Sciatic nerve (tissue), 2 donors: ENCODE measurements at regions not wholly inside any gene's neighbourhood (a gene's known extent, or its start where the extent isn't known, plus 50 kb on each side); places are given as distances from the start of the nearest gene placed in this dataset.
A peak's percentile ranks its signal among the peaks of the same experiment; 100 is the strongest.
"Not testable (repeated sequence)": the region's sequence is repeated elsewhere in the genome, so short reads cannot be mapped to it uniquely, and the experiment has no call there.

Experiments
- ATAC-seq: fragments of 200-7000 bp; cut with Tn5 transposase; one replicate; pipeline ENCODE4 v1.9.1; 2020; ENCODE audit warnings: mild to moderate bottlenecking, moderate library complexity
- DNase-seq: peaks from one replicate; pipeline ENCODE4 v3.0.0-alpha.2; 2020; ENCODE audit warnings: low spot score
- intact Hi-C: fragments of 100-400 bp; cut with DNase I; formaldehyde crosslinking; loops from one replicate; pipeline ENCODE4 v1.14.2; 2022
- donor health status: DM: no; HTN: no; CAD: no.
- donor health status: DM: no; HTN: no; CAD: no.

DNA sequence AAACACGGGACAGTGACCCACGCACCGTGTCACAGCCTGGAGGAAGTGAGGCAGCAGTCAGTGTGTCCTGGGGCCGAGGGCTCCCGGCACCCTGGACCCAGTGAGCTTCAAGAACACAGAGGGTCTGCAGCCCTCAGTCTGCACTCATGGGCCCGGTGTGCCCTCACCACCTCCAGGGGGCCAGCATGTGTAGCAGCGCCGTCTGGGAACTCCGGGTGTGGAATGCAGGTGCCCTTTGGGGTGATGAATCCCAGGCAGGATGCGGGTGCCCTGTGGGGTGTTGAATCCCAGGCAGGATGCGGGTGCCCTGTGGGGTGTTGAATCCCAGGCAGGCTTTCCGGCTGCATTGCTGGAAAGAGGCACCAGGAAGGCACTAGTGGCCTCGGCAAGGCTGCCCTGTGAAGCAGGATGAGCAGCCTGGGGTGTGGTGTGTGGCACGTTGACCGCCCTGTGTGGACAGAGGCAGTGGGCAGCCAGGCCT is 1399.9 kb downstream of the BRD1 start:
- DNase-seq (no peak), ATAC-seq (no peak)

DNA sequence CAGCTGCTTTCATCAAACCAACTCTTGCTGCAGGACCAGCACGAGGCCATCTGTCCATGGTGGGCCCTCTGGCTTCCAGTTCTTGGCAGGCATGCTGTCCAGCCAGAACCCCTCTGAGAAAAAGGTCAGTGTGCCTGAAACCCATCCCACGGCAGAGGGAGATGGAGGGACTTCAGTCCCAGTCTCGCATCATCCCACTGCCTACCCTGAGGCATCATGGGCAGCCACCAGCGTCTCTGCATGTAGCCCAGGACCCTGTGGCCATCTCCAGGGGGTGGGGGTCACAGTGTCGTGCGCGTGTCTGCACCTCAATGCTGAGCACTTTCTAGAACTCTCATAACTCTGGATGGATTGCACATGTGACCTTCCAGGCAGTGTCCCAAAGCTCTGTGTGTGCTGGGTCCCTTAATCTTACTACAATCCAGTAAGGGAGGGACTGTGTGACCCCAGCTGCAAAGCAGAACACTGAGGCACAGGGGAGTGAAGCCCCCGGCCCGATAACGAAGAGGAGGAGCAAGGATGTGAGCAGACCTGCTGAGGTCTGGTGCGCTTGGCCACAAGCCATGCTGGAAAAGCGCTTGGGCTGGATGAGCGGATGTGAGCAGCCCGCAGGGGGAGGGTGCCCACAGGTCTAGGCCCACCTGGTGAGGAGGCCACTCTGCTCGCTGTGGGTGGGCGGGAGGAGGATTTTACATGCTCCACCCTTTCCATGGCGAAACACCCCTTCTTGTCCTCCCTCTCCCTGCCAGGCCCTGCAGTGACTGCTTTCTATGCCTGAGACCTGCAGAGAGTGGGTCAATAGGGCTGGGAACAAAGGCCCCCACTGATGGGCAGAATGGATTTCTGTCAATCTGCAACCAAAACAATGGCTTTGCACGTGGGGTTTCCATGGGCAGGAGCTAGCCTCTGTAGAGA is 1401.0 kb downstream of the BRD1 start:
- ATAC-seq = no peak
- intact Hi-C loops = loop anchor here (10.0 kb wide), 1 partner anchor 1622 kb away; no protein-coding TSS in a partner anchor
- DNase-seq = no peak

More for the DNA sequence above, 1399.9 kb downstream of the BRD1 start:
- intact Hi-C loops = loop anchor here (10.0 kb wide), 1 partner anchor 1623 kb away; no protein-coding TSS in a partner anchor

DNA sequence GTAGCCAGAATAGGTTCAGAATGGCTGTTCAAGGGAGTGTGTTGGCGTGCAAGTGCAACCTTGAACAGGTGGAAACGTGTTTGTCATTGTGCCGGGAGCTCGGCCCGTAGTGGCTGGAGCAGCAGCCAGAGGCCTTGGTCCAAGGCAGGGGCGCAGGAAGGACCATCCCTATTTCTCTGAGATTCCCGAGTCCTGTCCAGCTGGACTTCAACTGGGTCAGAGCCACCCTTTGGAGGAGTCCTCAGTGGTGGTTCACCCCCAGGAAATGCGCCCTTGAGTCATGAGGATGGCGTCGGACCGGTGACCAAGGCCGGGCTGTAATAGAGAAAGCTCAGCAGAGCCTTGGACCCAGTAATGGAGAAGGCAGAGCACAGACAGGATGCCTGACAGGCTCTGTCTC is 1402.0 kb downstream of the BRD1 start:
- ATAC-seq (no peak), DNase-seq (no peak)
- intact Hi-C loops = loop anchor here (10.0 kb wide), 1 partner anchor 1621 kb away; no protein-coding TSS in a partner anchor

DNA sequence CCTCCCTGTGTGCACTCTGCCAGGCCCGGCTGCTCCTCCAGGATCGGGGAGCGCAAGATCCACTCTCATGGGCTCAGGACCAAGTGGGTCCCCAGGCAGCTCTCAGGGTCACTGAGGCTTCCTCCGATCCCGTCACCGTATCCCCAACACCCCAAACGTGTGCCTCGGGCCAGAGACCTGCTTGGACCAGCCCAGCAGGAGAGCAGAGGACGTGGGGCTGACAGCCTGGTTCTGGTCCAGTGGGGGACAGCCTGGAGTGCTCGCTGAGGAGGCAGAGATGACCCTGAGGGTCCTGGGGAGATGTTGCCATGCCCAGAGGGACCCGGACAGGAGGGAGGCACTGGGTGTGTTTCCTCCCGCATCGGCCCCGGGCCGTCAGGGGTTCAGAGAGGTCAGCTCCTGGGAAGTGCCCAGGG is 1402.6 kb downstream of the BRD1 start:
- ATAC-seq (no peak), DNase-seq (no peak)
- intact Hi-C loops = loop anchor here (10.0 kb wide), 1 partner anchor 1620 kb away; no protein-coding TSS in a partner anchor

DNA sequence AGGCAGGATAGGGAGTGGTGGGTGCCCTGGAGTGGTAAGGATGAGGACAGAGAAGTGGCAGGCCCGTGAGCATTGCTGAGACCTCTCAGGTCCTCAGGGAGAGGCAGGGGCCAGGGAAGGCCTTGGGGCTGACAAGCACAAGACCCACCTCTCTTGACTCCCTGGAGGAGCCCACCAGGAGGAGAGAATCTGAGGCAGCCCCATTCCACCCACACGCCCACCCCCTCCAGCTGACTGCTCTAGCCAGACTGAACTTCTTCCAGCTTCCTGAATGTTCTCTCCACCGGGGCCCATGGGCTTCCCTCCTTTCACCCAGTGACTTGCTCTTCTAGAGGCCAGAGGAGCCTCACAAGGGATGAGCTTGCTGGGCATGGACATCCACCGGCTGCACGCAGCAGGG is 1403.0 kb downstream of the BRD1 start:
- DNase-seq = no peak
- ATAC-seq = peak; percentile 17
- intact Hi-C loops = loop anchor here (10.0 kb wide), 1 partner anchor 1620 kb away; no protein-coding TSS in a partner anchor

DNA sequence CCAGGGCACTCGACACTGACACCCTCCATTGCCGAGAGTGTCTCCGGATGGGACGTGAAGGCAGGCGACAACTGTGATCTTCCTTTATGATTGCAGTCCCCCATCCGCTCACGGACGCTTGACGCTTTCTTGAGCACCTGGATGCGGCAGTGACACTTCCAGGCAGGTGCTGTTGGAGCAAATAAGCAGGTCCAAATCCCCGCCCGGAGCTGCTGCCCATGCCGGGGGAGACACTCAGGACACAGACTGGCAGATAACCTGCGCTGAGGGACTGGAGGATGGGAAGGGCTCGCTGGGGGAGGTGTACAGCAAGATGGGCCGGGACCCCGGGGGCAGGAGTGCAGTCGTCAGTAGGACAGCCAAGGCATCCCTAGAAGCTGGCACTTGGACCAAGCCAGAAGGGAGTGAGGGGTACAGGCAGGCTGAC is 1403.5 kb downstream of the BRD1 start:
- intact Hi-C loops = loop anchor here (10.0 kb wide), 1 partner anchor 1619 kb away; no protein-coding TSS in a partner anchor
- DNase-seq (no peak), ATAC-seq (no peak)

DNA sequence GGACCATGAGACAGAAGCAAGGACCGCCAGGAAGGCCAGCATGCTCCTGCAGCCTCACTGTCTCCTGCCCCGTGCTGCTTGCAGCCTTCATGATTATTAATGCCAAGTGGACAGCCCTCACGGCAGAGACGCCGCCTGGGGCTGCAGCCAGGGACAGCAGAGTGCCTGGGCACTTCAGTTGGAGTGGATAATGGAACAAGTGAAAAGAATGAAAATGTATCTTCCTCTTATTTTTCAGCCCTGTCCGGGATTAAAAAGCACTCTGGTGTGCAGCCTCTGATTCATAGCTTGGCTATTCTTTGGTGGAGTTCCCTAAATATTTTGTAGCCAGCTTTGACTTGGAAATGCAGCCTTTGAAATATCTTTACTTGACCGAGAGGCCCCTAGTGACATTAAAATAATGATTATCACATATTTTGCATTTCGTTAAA is 1404.2 kb downstream of the BRD1 start:
- no peak for DNase-seq
- ATAC-seq = no peak
- intact Hi-C loops = loop anchor here (10.0 kb wide), 1 partner anchor 1619 kb away; no protein-coding TSS in a partner anchor

DNA sequence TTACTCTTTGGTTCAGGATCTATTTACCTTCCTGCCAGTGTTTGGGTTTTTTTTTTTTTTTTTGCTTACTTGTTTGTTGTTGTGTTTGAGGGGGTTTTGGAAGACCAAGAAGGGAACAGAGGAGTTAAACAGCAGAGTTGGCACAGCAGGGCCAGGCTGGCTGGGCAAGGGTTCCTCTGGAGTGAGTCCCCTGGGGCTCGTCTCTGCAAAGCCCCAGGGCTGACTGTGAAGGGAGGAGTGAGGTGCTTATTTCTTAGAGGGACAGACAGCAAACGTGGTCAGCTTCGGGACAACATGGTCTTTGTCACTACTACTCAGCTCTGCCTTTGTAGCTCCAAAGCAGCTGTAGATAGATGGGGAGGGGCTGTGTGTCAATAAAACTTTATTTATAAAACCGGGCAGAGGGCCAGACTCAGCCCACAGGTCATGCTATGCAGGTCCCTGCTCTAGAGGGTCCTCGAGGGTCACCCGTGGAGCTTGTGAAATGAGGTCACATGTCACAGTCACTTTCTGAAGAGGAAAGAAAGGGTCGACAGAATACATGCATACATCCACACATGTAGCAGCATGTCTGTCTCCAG is 1404.7 kb downstream of the BRD1 start:
- intact Hi-C loops = loop anchor here (10.0 kb wide), 1 partner anchor 1618 kb away; no protein-coding TSS in a partner anchor
- ATAC-seq (no peak), DNase-seq (no peak)

DNA sequence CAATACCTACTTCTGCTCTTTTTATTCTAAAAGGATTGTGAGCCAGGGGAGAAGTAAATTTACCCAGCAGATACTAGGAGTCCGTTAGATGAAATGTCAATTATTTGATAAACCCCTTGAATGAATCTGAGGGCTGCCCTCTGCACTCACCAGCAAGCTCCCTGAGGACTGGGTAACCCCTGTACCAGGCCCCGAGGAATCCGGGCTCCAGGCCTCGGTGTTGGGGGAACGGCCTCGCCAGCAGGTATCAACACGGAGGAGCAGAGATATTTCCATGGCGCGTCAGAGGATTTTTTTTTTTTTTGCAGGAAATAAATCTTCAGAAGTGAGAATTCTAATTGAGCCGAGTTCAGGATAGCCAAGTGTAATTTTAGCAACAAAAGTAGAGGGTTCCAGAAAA is 1408.8 kb downstream of the BRD1 start:
- ATAC-seq = no peak
- DNase-seq = no peak
- intact Hi-C loops = no loop called here

DNA sequence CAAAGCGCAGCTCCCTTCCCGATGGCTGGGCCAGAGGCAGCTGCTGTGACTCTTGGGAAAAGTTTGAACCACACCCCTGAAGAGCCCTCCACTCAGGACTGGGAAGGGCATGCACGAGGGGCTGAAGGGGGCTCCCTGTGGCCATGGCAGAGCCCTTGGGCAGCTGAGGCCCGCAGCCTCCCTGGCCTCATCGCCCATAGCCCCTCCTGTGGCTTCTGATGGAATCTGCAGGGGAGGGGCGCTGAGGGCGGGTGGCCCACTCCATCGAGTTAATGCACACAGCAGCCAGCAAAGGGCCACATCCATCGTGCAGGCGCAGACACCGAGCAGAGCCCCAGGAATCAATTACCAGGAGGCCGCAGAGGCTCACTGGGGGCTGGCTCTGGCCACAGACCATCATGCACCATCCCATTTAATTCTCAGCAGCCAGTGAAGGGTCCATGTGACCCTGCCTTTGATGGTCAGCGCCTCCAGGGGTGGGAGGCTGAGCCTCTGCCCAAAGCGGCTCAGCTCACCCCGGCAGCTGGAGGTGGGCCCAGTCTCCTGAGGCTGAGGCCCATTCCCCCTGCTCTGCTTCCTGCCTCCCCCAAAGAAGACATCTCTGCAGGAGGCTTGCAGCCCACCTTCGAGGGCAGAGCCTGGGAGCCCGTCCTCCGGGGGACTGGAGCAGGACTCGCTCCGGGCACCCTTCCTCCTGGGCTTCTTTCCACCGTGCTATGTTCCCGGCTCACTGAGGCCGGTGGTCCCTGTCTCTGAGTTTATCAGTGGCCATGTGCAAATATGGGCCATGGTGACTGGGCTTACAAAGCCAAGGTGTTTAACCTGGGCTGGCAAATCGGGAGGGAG is 1410.2 kb downstream of the BRD1 start:
- DNase-seq (peak; percentile 34), ATAC-seq (no peak)
- intact Hi-C loops = no loop called here

DNA sequence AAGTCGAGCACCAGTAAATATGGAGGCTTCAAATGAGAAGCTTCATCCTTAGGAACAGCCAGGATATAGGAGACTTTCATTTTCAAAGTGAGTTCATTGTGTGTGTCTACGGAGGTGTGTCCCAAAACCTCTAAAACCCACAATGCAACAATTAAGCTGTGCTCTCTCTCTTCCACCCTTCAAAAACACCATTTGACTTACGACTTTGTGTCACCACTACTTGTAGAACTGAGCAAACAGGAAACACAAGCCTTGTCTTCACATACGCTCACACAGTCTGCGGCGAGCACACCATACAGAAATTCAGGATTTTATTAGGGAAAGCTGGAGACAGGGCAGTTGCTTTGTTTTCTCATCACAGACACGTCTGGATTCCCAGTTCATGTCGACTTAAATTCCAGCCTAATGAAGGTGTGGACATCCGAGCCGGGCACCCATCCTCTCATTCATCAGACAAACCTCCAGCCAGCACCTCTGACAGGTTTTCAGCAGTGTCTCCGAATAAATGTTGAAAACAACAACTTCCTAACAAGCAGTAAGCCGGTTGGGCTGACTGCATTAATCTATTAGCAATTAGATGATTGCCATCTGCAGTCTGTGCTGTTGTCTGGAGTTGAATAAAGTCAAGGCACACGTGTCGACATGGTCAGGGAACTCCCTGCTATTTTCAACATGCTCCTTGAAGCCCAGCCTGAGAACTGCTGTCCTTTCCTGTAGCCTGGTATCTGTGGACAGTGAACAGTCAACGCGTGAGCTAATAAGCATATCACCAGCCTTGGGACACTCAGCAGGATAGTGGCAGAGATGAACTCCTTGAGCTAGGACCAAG is 1411.1 kb downstream of the BRD1 start:
- ATAC-seq (no peak), DNase-seq (no peak)
- intact Hi-C loops = no loop called here

DNA sequence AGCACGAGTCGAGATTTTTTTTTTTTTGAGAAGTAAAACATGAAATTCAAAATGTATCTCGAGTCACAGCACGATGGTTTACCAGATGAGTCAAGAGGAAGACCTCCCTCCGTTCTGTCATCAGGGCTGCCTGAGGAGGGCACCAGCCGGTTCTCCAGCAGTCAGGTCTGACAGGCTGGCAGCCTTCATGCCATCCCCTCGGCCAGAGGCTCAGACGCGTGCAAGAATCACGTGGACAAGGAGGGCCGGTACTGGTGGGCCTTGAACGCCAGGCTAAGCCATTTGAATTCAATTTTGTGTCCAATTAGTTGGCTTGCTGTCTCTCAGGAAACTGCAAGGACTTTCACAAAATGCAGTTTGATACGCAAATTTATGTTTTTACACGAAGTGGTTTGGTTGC is 1412.2 kb downstream of the BRD1 start:
- ATAC-seq (no peak), DNase-seq (no peak)
- intact Hi-C loops = no loop called here

DNA sequence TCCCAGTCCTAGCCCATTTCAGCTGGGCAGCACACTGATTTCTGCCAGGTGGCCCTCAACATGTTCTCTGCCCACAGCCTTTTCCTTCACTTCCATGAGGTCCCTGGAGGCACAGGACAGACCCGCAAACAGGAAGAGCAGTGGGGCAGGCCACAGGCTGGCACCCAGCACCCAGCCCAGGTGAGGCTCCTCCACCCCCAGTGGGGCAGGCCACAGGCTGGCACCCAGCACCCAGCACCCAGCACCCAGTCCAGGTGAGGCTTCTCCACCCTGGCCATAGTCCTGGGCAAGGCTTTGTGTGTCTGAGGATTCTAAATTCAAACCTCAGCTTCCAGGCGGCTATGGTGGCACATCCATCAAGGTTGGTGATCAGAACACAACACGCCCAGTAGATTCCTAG is 1413.0 kb downstream of the BRD1 start:
- no peak for DNase-seq
- no peak for ATAC-seq
- intact Hi-C loops = no loop called here

DNA sequence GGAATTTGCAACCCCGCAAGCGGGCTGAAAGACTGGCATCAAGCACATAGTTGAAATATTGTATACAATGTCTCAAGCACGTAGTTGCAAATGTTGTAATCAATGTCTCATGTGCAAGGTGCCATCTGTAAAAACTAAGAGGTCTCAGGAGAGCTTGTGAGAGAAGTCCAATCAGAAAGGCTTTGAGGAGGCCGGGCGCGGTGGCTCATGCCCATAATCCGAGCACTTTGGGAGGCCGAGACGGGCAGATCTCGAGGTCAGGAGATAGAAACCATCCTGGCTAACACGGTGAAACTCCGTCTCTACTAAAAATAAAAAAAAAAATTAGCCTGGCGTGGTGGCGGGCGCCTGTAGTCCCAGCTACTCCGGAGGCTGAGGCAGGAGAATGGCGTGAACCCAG is 1414.7 kb downstream of the BRD1 start:
- ATAC-seq, intact Hi-C loops: not testable (repeated sequence)

DNA sequence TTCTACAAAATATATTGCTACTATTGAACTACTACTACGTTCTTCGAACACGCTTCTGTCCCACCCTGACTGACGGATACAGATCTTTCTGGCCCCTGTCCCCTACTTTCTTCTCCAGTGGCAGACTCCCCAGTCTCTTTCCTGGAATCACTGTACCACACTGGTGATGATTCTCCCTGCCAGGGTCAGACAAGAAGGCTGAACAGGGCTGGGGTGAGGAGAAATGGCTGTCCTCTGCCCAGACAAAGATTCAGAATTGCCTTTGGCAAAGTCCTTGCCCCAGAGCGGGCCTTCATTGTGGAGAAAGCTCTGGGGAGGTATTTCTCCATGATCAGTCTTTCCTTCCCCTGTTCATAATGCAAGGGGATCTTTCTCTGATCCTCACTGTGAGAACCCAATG is 1417.1 kb downstream of the BRD1 start:
- intact Hi-C loops = no loop called here
- no peak for ATAC-seq
- no peak for DNase-seq

More for the DNA sequence above, 1414.7 kb downstream of the BRD1 start:
- DNase-seq = not testable (repeated sequence)

DNA sequence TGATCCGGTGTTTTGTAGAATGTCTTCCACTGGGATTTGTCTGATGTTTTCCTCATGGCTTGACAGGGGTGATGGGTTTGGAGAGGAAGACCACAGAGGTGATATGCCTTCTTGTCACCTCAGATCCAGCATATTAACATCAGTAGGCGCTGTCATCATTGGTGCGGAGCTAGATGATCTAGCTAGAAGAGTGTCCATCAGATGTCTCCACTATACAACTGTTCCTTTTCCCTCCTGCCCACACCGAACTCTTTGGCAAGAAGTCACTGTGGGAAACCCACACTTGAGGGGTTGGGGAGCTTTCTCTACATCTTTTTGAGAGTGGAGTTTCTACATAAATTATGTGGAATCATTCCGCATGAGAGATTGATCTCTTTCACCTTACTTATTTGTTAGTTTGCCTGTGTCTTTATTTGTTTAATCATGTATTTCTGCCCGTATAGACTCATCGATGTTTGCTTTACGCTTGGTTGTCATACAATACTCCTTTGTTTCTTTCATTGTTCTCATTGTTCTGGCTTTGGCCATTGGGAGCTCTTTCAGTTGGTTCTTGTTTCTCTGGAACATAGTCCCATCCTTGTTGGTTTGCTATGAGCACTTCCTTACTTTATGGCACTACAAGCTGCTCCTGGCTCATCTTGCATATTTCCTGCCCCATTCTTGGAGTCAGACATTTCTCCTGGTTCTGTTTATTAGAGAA is 1420.3 kb downstream of the BRD1 start:
- DNase-seq = no peak
- intact Hi-C loops = no loop called here
- ATAC-seq = no peak

DNA sequence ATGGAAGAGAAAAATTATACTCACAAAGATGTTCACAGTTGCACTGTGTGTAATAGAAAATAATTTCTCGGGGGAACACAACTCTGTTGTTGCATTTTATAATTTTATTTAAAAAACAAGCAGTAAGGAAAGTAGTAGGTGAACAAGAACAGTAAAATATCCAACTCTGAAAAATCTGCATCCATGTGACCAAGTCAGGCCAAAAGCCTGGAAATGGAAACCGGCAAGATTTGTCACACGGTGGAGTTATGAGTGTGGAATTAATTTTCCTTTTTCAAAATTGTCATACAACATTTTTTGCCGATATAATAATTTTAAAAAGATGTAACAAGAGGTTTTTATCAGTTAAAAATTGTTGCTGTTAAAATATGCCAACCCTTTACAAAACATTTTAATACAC is 1421.5 kb downstream of the BRD1 start:
- DNase-seq = no peak
- intact Hi-C loops = no loop called here
- ATAC-seq = no peak
